DMS53 treated with DMSO at 0.1 percent for 48 hours (cell line): ENCODE measurements at regions not wholly inside any gene's neighbourhood (a gene's known extent, or its start where the extent isn't known, plus 50 kb on each side); places are given as distances from the start of the nearest gene placed in this dataset.

ENCODE experiments used
- DNase-seq: peaks from one replicate; lab custom pipeline; 2025; ENCODE audit not compliant: unreplicated experiment; lab: John Stamatoyannopoulos, UW

GRCh38 chr22:22042599-22043295 lies 60.2 kb upstream of the TOP3B start:
- DNase-seq = no peak

- DNase-seq = no peak
Measured at GRCh38 chr22:22042009-22042408, 59.4 kb upstream of the TOP3B start.

- DNase-seq = no peak
Measured at GRCh38 chr22:22040908-22041307, 58.3 kb upstream of the TOP3B start.

- no peak for DNase-seq
Measured at GRCh38 chr22:22040472-22040871, 57.9 kb upstream of the TOP3B start.

GRCh38 chr22:22039286-22040074 lies 56.9 kb upstream of the TOP3B start:
- DNase-seq = no peak

- no peak for DNase-seq
Measured at GRCh38 chr22:22038178-22038880, 55.7 kb upstream of the TOP3B start.

- DNase-seq = no peak
Measured at GRCh38 chr22:22037740-22038139, 55.2 kb upstream of the TOP3B start.

- no peak for DNase-seq
Measured at GRCh38 chr22:22037229-22037628, 54.6 kb upstream of the TOP3B start.

- DNase-seq = no peak
Measured at GRCh38 chr22:22036588-22036987, 54.0 kb upstream of the TOP3B start.

- no peak for DNase-seq
Measured at GRCh38 chr22:22035771-22036314, 53.3 kb upstream of the TOP3B start.

GRCh38 chr22:22035203-22035602 lies 52.6 kb upstream of the TOP3B start:
- no peak for DNase-seq

GRCh38 chr22:22034469-22035132 lies 52.0 kb upstream of the TOP3B start:
- no peak for DNase-seq

- no peak for DNase-seq
Measured at GRCh38 chr22:22033803-22034468, 51.3 kb upstream of the TOP3B start.

- no peak for DNase-seq
Measured at GRCh38 chr22:22032906-22033802, 50.6 kb upstream of the TOP3B start.

GRCh38 chr22:22032099-22032905 lies 49.7 kb upstream of the TOP3B start:
- no peak for DNase-seq
